SK-N-SH (cell line): ENCODE measurements at regions not wholly inside any gene's neighbourhood (a gene's known extent, or its start where the extent isn't known, plus 50 kb on each side); places are given as distances from the start of the nearest gene placed in this dataset.

Experiments
- CTCF ChIA-PET: fragments of 300-600, 350-600 bp; formaldehyde crosslinking; extraction: SDS; loops from one replicate; lab custom pipeline; 2021; lab: Yijun Ruan, JAX
- POLR2A ChIA-PET: fragments of 350-600 bp; sonication (Branson Sonifier 250); formaldehyde crosslinking; extraction: SDS; loops from one replicate; lab custom pipeline; 2020; ENCODE audit warnings: antibody characterized with exemption, inconsistent platforms; lab: Yijun Ruan, JAX
- DNase-seq: peaks from one replicate; pipeline ENCODE4 v3.0.0; 2012
- H2AFZ ChIP-seq: fragments of 200-600 bp; sonication (generic); 2 replicates; pipeline ENCODE4 v1.8.1; 2016; ENCODE audit warnings: antibody characterized with exemption, mild to moderate bottlenecking, low read depth
- H3F3A ChIP-seq: fragments of 200-600 bp; sonication (generic); replicated peaks from 2 replicates; pipeline ENCODE3; 2016; ENCODE audit warnings: antibody characterized with exemption, mild to moderate bottlenecking; ENCODE audit not compliant: insufficient read depth
- H3K27ac ChIP-seq, 2 experiments: fragments of 200-500 bp in 1 of 2; fragments of 200-600 bp in 1 of 2; sonication (Bioruptor generic) in 1 of 2; sonication (generic), shearing (Covaris generic) in 1 of 2; 2 replicates each; pipeline versions ENCODE4 v1.5.1 to v1.6.1; 2014 to 2016; ENCODE audit warnings: low read depth in 2 of 2, inconsistent platforms in 1 of 2, low read length in 1 of 2, mild to moderate bottlenecking in 1 of 2, mixed read lengths in 1 of 2
- H3K27me3 ChIP-seq: fragments of 200-600 bp; sonication (generic), shearing (Covaris generic); 2 replicates; pipeline ENCODE4 v1.6.1; 2016; ENCODE audit warnings: mixed run types; ENCODE audit not compliant: insufficient read depth
- H3K36me3 ChIP-seq, 2 experiments: fragments of 200-500 bp in 1 of 2; fragments of 200-600 bp in 1 of 2; sonication (Bioruptor generic) in 1 of 2; sonication (generic) in 1 of 2; replicated peaks in 1 of 2; 2 replicates each; pipeline versions ENCODE3 to v1.5.1; 2014 to 2016; ENCODE audit warnings: low read length in 1 of 2, mild to moderate bottlenecking in 1 of 2; ENCODE audit not compliant: insufficient read depth in 2 of 2, control insufficient read depth in 1 of 2
- H3K4me1 ChIP-seq, 2 experiments: fragments of 200-500 bp in 1 of 2; fragments of 200-600 bp in 1 of 2; sonication (Bioruptor generic) in 1 of 2; sonication (generic), shearing (Covaris generic) in 1 of 2; 2 replicates each; pipeline versions ENCODE4 v1.5.1 to v1.6.1; 2014 to 2016; ENCODE audit warnings: low read depth in 1 of 2, low read length in 1 of 2, mixed run types in 1 of 2; ENCODE audit not compliant: insufficient read depth in 2 of 2, control insufficient read depth in 1 of 2
- H3K4me2 ChIP-seq: fragments of 200-600 bp; sonication (generic), shearing (Covaris generic); 2 replicates; pipeline ENCODE4 v1.6.1; 2017; ENCODE audit warnings: mixed run types
- H3K4me3 ChIP-seq, 2 experiments: fragments of 200-500 bp in 1 of 2; fragments of 200-600 bp in 1 of 2; sonication (Bioruptor generic) in 1 of 2; sonication (generic), shearing (Covaris generic) in 1 of 2; 2 replicates each; pipeline versions ENCODE4 v1.5.1 to v1.8.1; 2014 to 2016; ENCODE audit warnings: low read depth in 2 of 2, inconsistent platforms in 1 of 2, low read length in 1 of 2, mild to moderate bottlenecking in 1 of 2, mixed read lengths in 1 of 2, moderate library complexity in 1 of 2
- H3K79me2 ChIP-seq: fragments of 200-600 bp; sonication (generic); 2 replicates; pipeline ENCODE4 v1.8.1; 2017; ENCODE audit warnings: mild to moderate bottlenecking; ENCODE audit not compliant: insufficient read depth
- H3K9ac ChIP-seq: fragments of 200-600 bp; sonication (generic); 2 replicates; pipeline ENCODE4 v1.6.1; 2017; ENCODE audit warnings: mixed run types
- H3K9me2 ChIP-seq: fragments of 200-600 bp; sonication (generic); 2 replicates; pipeline ENCODE4 v1.6.1; 2017; ENCODE audit warnings: mixed run types
- H3K9me3 ChIP-seq: fragments of 200-600 bp; sonication (generic); 2 replicates; pipeline ENCODE4 v1.6.1; 2017; ENCODE audit warnings: mixed run types, mild to moderate bottlenecking, moderate library complexity
- H4K20me1 ChIP-seq: fragments of 200-600 bp; sonication (generic); 2 replicates; pipeline ENCODE4 v1.6.1; 2017; ENCODE audit warnings: mild to moderate bottlenecking, mixed run types; ENCODE audit not compliant: insufficient read depth
- ELF1 ChIP-seq: IDR thresholded peaks from 2 replicates; pipeline ENCODE4 v1.4.0; 2012
- EP300 ChIP-seq, 2 experiments: IDR thresholded peaks; 2 replicates each; pipeline versions ENCODE4 v1.4.0 to v1.6.1; 2012; ENCODE audit warnings: borderline replicate concordance in 1 of 2, low read depth in 1 of 2, low read length in 1 of 2
- EZH2phosphoT487 ChIP-seq: fragments of 200-600 bp; sonication (generic); IDR thresholded peaks from 2 replicates; pipeline ENCODE4 v1.6.1; 2017; ENCODE audit warnings: low read depth, mixed run types, mild to moderate bottlenecking, antibody characterized with exemption, moderate library complexity, borderline replicate concordance
- FOSL2 ChIP-seq: IDR thresholded peaks from 2 replicates; pipeline ENCODE4 v1.4.0; 2012; ENCODE audit warnings: low read depth, mild to moderate bottlenecking, moderate library complexity, borderline replicate concordance
- FOXM1 ChIP-seq: IDR thresholded peaks from 2 replicates; pipeline ENCODE4 v1.4.0; 2012; ENCODE audit warnings: low read depth, mild to moderate bottlenecking
- GATA2 ChIP-seq: sonication (generic); formaldehyde crosslinking; IDR thresholded peaks from 2 replicates; pipeline ENCODE4 v1.5.0; 2020; ENCODE audit warnings: mild to moderate bottlenecking, missing genetic modification reagents
- JUND ChIP-seq: IDR thresholded peaks from 2 replicates; pipeline ENCODE4 v1.4.0; 2012
- MEF2A ChIP-seq: IDR thresholded peaks from 2 replicates; pipeline ENCODE4 v1.4.0; 2012; ENCODE audit warnings: low read depth, borderline replicate concordance
- NFIC ChIP-seq: IDR thresholded peaks from 2 replicates; pipeline ENCODE4 v1.4.0; 2012; ENCODE audit warnings: borderline replicate concordance
- PBX3 ChIP-seq: IDR thresholded peaks from 2 replicates; pipeline ENCODE4; 2012
- POLR2AphosphoS5 ChIP-seq: IDR thresholded peaks from 2 replicates; pipeline ENCODE4 v1.6.1; 2012; ENCODE audit warnings: low read depth, low read length
- RCOR1 ChIP-seq: fragments of 150-350 bp; IDR thresholded peaks from 2 replicates; pipeline ENCODE4 v1.6.1; 2017; ENCODE audit warnings: antibody characterized with exemption, low read length
- RFX5 ChIP-seq: IDR thresholded peaks from 2 replicates; pipeline ENCODE4 v1.6.1; 2012; ENCODE audit warnings: mild to moderate bottlenecking, improper control_type of control experiment, low read length
- SIN3A ChIP-seq: IDR thresholded peaks from 2 replicates; pipeline ENCODE4 v1.6.1; 2012; ENCODE audit warnings: low read depth, mild to moderate bottlenecking, low read length, moderate library complexity, borderline replicate concordance
- TAF1 ChIP-seq: IDR thresholded peaks from 2 replicates; pipeline ENCODE4 v1.6.1; 2012; ENCODE audit warnings: low read depth, mild to moderate bottlenecking, low read length, moderate library complexity, borderline replicate concordance
- TCF12 ChIP-seq: IDR thresholded peaks from 2 replicates; pipeline ENCODE4 v1.4.0; 2012
- USF1 ChIP-seq: IDR thresholded peaks from 2 replicates; pipeline ENCODE4 v1.4.0; 2012; ENCODE audit warnings: low read depth, borderline replicate concordance
- ZBTB33 ChIP-seq: IDR thresholded peaks from 2 replicates; pipeline ENCODE4 v1.4.0; 2012; ENCODE audit warnings: low read depth, borderline replicate concordance
- WGBS: methylation state at CpG from one replicate; pipeline ENCODE4 v1.1.6; 2017; ENCODE audit warnings: low lambda C conversion rate; 5-methylcytosine and 5-hydroxymethylcytosine counted together

DNA sequence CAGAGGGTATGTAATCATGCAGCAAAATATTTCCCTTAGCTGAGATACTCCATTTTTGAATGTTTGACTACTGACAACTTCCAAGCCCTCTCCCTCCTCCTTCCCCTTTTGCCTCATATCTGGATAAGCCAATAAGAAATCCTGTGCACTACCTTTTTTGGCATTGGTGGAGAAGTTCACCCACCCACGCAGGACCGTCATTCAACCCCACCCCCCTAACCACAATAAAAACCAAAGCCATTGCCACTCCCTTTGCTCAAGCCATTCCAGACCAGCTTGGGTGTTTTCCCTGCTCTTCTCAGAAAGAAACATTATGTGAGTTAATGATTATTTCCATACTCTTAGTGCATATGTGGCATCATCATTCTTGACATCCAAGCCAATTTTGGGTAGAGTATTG, 176.7 kb downstream of the PTPN11 start:
- no peaks in the 10 kb centered on the region for H3K36me3 ChIP-seq
- H3K9me3 ChIP-seq, result no peaks in the 10 kb centered on the region
- no peak for DNase-seq
- CTCF ChIA-PET, result no interaction called here
- H4K20me1 ChIP-seq, result no peaks in the 10 kb centered on the region
- no peaks in the 10 kb centered on the region for H3K79me2 ChIP-seq
- H3K9ac ChIP-seq, result no peak overlapping the region
- H3K9me2 ChIP-seq, result no peaks in the 10 kb centered on the region
- no peak overlapping the region for H2AFZ ChIP-seq
- H3K4me1 ChIP-seq, result no peaks in the 10 kb centered on the region
- H3F3A ChIP-seq, result no peaks in the 10 kb centered on the region
- H3K4me3 ChIP-seq, result no peak overlapping the region
- H3K4me2 ChIP-seq, result no peak overlapping the region
- 23% methylated on average over 2 of the region's 2 CpGs for WGBS
- no peak for TF ChIP-seq MEF2A
- TF ChIP-seq TAF1, result no peak
- TF ChIP-seq EP300 (IDR thresholded peaks at IDR 0.05; ENCODE audit: borderline replicate concordance in 1 of 2, low read depth in 1 of 2, low read length in 1 of 2), result no peak
- TF ChIP-seq, all 33 proteins: peak for 0
- Histone ChIP-seq H3K27ac (no peak overlapping the region), H3K27me3 (no peaks in the 10 kb centered on the region)
- POLR2A ChIA-PET, result no interaction called here

GRCh38 chr12:112597986-112598385, 179.2 kb downstream of the PTPN11 start:
- Histone ChIP-seq H3K27ac (no peak overlapping the region), H3K9me2 (no peaks in the 10 kb centered on the region), H3K4me1 (no peaks in the 10 kb centered on the region), H3F3A (no peaks in the 10 kb centered on the region), H3K4me3 (no peak overlapping the region), H4K20me1 (no peaks in the 10 kb centered on the region), H3K9ac (no peak overlapping the region), H3K36me3 (no peaks in the 10 kb centered on the region), H3K4me2 (no peak overlapping the region), H2AFZ (no peak overlapping the region), H3K27me3 (no peaks in the 10 kb centered on the region), H3K9me3 (no peaks in the 10 kb centered on the region), H3K79me2 (no peaks in the 10 kb centered on the region)
- ChIA-PET CTCF (no interaction called here), POLR2A (no interaction called here)
- TF ChIP-seq FOXM1, result no peak
- no peak for TF ChIP-seq RFX5
- no peak for TF ChIP-seq EZH2phosphoT487
- no peak for TF ChIP-seq PBX3
- TF ChIP-seq ELF1, result no peak
- TF ChIP-seq RCOR1, result no peak
- TF ChIP-seq GATA2 (CRISPR knock-in tag), result no peak
- TF ChIP-seq NFIC, result no peak
- TF ChIP-seq FOSL2, result no peak
- WGBS, result 27% methylated on average over 4 of the region's 4 CpGs
- DNase-seq, result no peak

DNA sequence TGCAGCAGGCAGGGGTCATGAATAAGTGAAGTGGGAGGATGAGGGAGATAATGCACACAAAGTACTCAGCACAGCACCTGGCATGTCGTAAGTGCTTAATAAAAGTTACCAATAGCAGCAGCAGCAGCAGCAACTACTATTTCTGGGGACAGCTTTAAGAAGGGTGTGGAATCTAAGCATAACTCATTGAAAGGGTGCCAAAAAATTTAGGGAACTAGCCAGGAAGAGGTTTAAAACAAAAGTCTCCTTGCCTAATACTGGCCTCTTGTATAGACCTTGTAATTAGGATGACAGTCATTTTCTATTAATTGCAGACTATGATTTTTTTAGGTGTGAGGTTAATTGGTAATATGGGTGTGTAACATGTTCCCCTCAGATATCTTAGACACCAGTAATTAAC, 179.9 kb downstream of the PTPN11 start:
- Histone ChIP-seq H3K9me2 (no peaks in the 10 kb centered on the region), H3K27me3 (no peaks in the 10 kb centered on the region), H2AFZ (no peak overlapping the region), H3K79me2 (no peaks in the 10 kb centered on the region), H3K36me3 (no peaks in the 10 kb centered on the region), H3K4me1 (no peaks in the 10 kb centered on the region), H3K4me3 (no peak overlapping the region), H3K9me3 (no peaks in the 10 kb centered on the region), H3K27ac (no peak overlapping the region), H4K20me1 (no peaks in the 10 kb centered on the region), H3K9ac (no peak overlapping the region), H3K4me2 (no peak overlapping the region), H3F3A (no peaks in the 10 kb centered on the region)
- WGBS, result 29% methylated on average over 1 of the region's 1 CpG
- POLR2A ChIA-PET, result no interaction called here
- no peak for DNase-seq
- no peak for TF ChIP-seq SIN3A
- no peak for TF ChIP-seq GATA2 (CRISPR knock-in tag)
- no peak for TF ChIP-seq JUND
- no peak for TF ChIP-seq USF1
- no peak for TF ChIP-seq ELF1
- TF ChIP-seq POLR2AphosphoS5, result no peak
- TF ChIP-seq ZBTB33, result no peak
- TF ChIP-seq TCF12, result no peak
- CTCF ChIA-PET, result no interaction called here
